ENCODE measurements at regions not wholly inside any gene's neighbourhood (a gene's known extent, or its start where the extent isn't known, plus 50 kb on each side); places are given as distances from the start of the nearest gene placed in this dataset.

- Histone ChIP-seq H3K9me3 (ENCODE audit: insufficient read depth, low read length, severe bottlenecking) (peaks cover 8% of the 10 kb centered on the region), H3K4me3 (ENCODE audit: low read depth in 1 of 2, low read length in 2 of 2) (no peak overlapping the region), H3K36me3 (ENCODE audit: insufficient read depth, low read length) (no peaks in the 10 kb centered on the region), H3K27me3 (ENCODE audit: insufficient read depth, low read length, poor library complexity) (no peaks in the 10 kb centered on the region), H3K27ac (ENCODE audit: low read length) (no peak overlapping the region), H3K79me2 (ENCODE audit: insufficient read depth, low read length) (no peaks in the 10 kb centered on the region), H3K4me2 (ENCODE audit: insufficient read depth, low read length) (no peak overlapping the region), H3K4me1 (ENCODE audit: insufficient read depth, low read length) (peaks cover 7% of the 10 kb centered on the region), H2AFZ (ENCODE audit: low read depth, low read length) (no peak overlapping the region), H4K20me1 (ENCODE audit: insufficient read depth, low read length) (no peaks in the 10 kb centered on the region), H3K9ac (ENCODE audit: low read depth, low read length) (no peak overlapping the region)
- DNase-seq (no peak), ATAC-seq (ENCODE audit: insufficient read depth, low read depth) (no peak)
- TF ChIP-seq CTCF (IDR thresholded peaks at IDR 0.05; ENCODE audit: borderline replicate concordance, extremely low read depth, low read length, poor library complexity, severe bottlenecking), result no peak
- TF ChIP-seq EZH2 (IDR thresholded peaks at IDR 0.05; ENCODE audit: borderline replicate concordance, low read depth, low read length, severe bottlenecking), result no peak
These were observed 137.6 kb upstream of the CDK6 start for GRCh38 chr7:92973974-92974373.

GRCh38 chr7:92973293-92973731 is 136.9 kb upstream of the CDK6 start:
- no peak overlapping the region for H3K27ac ChIP-seq (ENCODE audit: low read length)
- no peak overlapping the region for H3K4me3 ChIP-seq (ENCODE audit: low read depth in 1 of 2, low read length in 2 of 2)
- H3K9me3 ChIP-seq (ENCODE audit: insufficient read depth, low read length, severe bottlenecking), result peaks cover 8% of the 10 kb centered on the region
- TF ChIP-seq CTCF (IDR thresholded peaks at IDR 0.05; ENCODE audit: borderline replicate concordance, extremely low read depth, low read length, poor library complexity, severe bottlenecking) (no peak), EZH2 (IDR thresholded peaks at IDR 0.05; ENCODE audit: borderline replicate concordance, low read depth, low read length, severe bottlenecking) (no peak)
- DNase-seq, result no peak
- no peaks in the 10 kb centered on the region for H3K27me3 ChIP-seq (ENCODE audit: insufficient read depth, low read length, poor library complexity)
- H3K36me3 ChIP-seq (ENCODE audit: insufficient read depth, low read length), result no peaks in the 10 kb centered on the region
- peaks cover 7% of the 10 kb centered on the region for H3K4me1 ChIP-seq (ENCODE audit: insufficient read depth, low read length)
- H4K20me1 ChIP-seq (ENCODE audit: insufficient read depth, low read length), result no peaks in the 10 kb centered on the region
- H3K9ac ChIP-seq (ENCODE audit: low read depth, low read length), result no peak overlapping the region
- no peak for ATAC-seq (ENCODE audit: insufficient read depth, low read depth)
- no peak overlapping the region for H2AFZ ChIP-seq (ENCODE audit: low read depth, low read length)
- H3K4me2 ChIP-seq (ENCODE audit: insufficient read depth, low read length), result no peak overlapping the region
- H3K79me2 ChIP-seq (ENCODE audit: insufficient read depth, low read length), result no peaks in the 10 kb centered on the region

GRCh38 chr7:92972441-92972840 is 136.1 kb upstream of the CDK6 start:
- ATAC-seq (ENCODE audit: insufficient read depth, low read depth) (no peak), DNase-seq (no peak)
- Histone ChIP-seq H4K20me1 (ENCODE audit: insufficient read depth, low read length) (no peaks in the 10 kb centered on the region), H3K27ac (ENCODE audit: low read length) (no peak overlapping the region), H3K4me2 (ENCODE audit: insufficient read depth, low read length) (no peak overlapping the region), H3K4me1 (ENCODE audit: insufficient read depth, low read length) (peaks cover 7% of the 10 kb centered on the region), H3K79me2 (ENCODE audit: insufficient read depth, low read length) (no peaks in the 10 kb centered on the region), H2AFZ (ENCODE audit: low read depth, low read length) (no peak overlapping the region), H3K4me3 (ENCODE audit: low read depth in 1 of 2, low read length in 2 of 2) (no peak overlapping the region), H3K9me3 (ENCODE audit: insufficient read depth, low read length, severe bottlenecking) (peaks cover 8% of the 10 kb centered on the region), H3K27me3 (ENCODE audit: insufficient read depth, low read length, poor library complexity) (no peaks in the 10 kb centered on the region), H3K9ac (ENCODE audit: low read depth, low read length) (no peak overlapping the region), H3K36me3 (ENCODE audit: insufficient read depth, low read length) (no peaks in the 10 kb centered on the region)
- TF ChIP-seq EZH2 (IDR thresholded peaks at IDR 0.05; ENCODE audit: borderline replicate concordance, low read depth, low read length, severe bottlenecking), result no peak
- TF ChIP-seq CTCF (IDR thresholded peaks at IDR 0.05; ENCODE audit: borderline replicate concordance, extremely low read depth, low read length, poor library complexity, severe bottlenecking), result no peak

- Histone ChIP-seq H3K79me2 (ENCODE audit: insufficient read depth, low read length) (no peaks in the 10 kb centered on the region), H3K4me2 (ENCODE audit: insufficient read depth, low read length) (no peak overlapping the region), H2AFZ (ENCODE audit: low read depth, low read length) (no peak overlapping the region), H4K20me1 (ENCODE audit: insufficient read depth, low read length) (no peaks in the 10 kb centered on the region), H3K27me3 (ENCODE audit: insufficient read depth, low read length, poor library complexity) (no peaks in the 10 kb centered on the region), H3K36me3 (ENCODE audit: insufficient read depth, low read length) (no peaks in the 10 kb centered on the region), H3K4me3 (ENCODE audit: low read depth in 1 of 2, low read length in 2 of 2) (no peak overlapping the region), H3K27ac (ENCODE audit: low read length) (no peak overlapping the region), H3K9me3 (ENCODE audit: insufficient read depth, low read length, severe bottlenecking) (no peaks in the 10 kb centered on the region), H3K9ac (ENCODE audit: low read depth, low read length) (no peak overlapping the region), H3K4me1 (ENCODE audit: insufficient read depth, low read length) (no peaks in the 10 kb centered on the region)
- DNase-seq, result no peak
- no peak for TF ChIP-seq CTCF (IDR thresholded peaks at IDR 0.05; ENCODE audit: borderline replicate concordance, extremely low read depth, low read length, poor library complexity, severe bottlenecking)
- ATAC-seq (ENCODE audit: insufficient read depth, low read depth), result no peak
These were observed 132.7 kb upstream of the CDK6 start for GRCh38 chr7:92969061-92969460.
